ENCODE measurements at regions not wholly inside any gene's neighbourhood (a gene's known extent, or its start where the extent isn't known, plus 50 kb on each side); places are given as distances from the start of the nearest gene placed in this dataset.

DNA sequence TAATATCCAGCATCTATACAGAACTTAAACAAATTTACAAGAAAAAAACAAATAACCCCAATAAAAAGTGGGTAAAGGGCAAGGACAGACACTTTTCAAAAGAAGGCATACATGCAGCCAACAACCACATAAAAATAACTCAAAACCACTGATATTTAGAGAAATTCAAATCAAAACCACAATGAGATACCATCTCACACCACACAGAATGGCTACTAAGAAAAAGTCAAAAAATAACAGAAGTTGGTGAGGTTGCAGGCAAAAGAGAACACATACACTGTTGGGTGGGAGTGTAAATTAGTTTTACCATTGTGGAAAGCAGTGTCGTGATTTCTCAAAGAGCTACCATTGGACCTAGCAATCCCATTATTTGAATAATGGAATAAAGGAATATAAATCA is 1973.9 kb upstream of the LRRTM1 start:
- Histone ChIP-seq H3K9me3 (peaks cover 5% of the 10 kb centered on the region; the same call in 1 of the 3 replicates), H3K27ac (no peak overlapping the region), H3K4me2 (no peak overlapping the region), H3K4me1 (no peaks in the 10 kb centered on the region), H3K4me3 (no peak overlapping the region)
- TF ChIP-seq, protein P1, sequence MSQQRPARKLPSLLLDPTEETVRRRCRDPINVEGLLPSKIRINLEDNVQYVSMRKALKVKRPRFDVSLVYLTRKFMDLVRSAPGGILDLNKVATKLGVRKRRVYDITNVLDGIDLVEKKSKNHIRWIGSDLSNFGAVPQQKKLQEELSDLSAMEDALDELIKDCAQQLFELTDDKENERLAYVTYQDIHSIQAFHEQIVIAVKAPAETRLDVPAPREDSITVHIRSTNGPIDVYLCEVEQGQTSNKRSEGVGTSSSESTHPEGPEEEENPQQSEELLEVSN (IDR thresholded peaks at IDR 0.05; ENCODE audit: borderline replicate concordance, low read depth), result no peak
- TF ChIP-seq CEBPB (IDR thresholded peaks at IDR 0.05) (no peak), RNF2 (IDR thresholded peaks at IDR 0.05; ENCODE audit: borderline replicate concordance, low read depth) (no peak), RAD21 (conservative IDR thresholded peaks at IDR 0.05 in 1 of 2, IDR thresholded peaks at IDR 0.05 in 1 of 2) (no peak), EHMT2 (IDR thresholded peaks at IDR 0.05; ENCODE audit: low read depth) (no peak), HOXA7 (CRISPR knock-in tag; IDR thresholded peaks at IDR 0.05) (no peak), CHD2 (IDR thresholded peaks at IDR 0.05; ENCODE audit: low read length, partially characterized antibody) (no peak), ZC3H11A (IDR thresholded peaks at IDR 0.05) (no peak), RARB (CRISPR knock-in tag; IDR thresholded peaks at IDR 0.05) (no peak)
- 3% methylated on average over 1 of the region's 1 CpG for WGBS (ENCODE audit: missing lambda C conversion rate)
- CTCF ChIA-PET, result interaction anchor here (0.6 kb wide), 1 partner anchor 574 kb away, joined by 3 read pairs; no protein-coding TSS in a partner anchor
- no peak for DNase-seq (ENCODE audit: low read depth in 1 of 2, low spot score in 1 of 2)
- no peak for FAIRE-seq
- POLR2A ChIA-PET, result no interaction called here
- no peak for ATAC-seq

GRCh38 chr2:82275599-82275998 is 1971.0 kb upstream of the LRRTM1 start:
- Histone ChIP-seq H3K4me2 (no peak overlapping the region), H3K4me3 (no peak overlapping the region), H3K27ac (no peak overlapping the region), H3K9me3 (peaks cover 5% of the 10 kb centered on the region; the same call in 1 of the 3 replicates), H3K4me1 (no peaks in the 10 kb centered on the region)
- TF ChIP-seq HDAC2 (IDR thresholded peaks at IDR 0.05), result no peak
- TF ChIP-seq EHMT2 (IDR thresholded peaks at IDR 0.05; ENCODE audit: low read depth), result no peak
- no peak for TF ChIP-seq POLR2A (IDR thresholded peaks at IDR 0.05; ENCODE audit: low read length)
- no peak for TF ChIP-seq RNF2 (IDR thresholded peaks at IDR 0.05; ENCODE audit: borderline replicate concordance, low read depth)
- TF ChIP-seq TFCP2L1 (CRISPR knock-in tag; IDR thresholded peaks at IDR 0.05), result no peak
- no peak for TF ChIP-seq HOXB13 (CRISPR knock-in tag; IDR thresholded peaks at IDR 0.05; ENCODE audit: low read depth)
- TF ChIP-seq RCOR1 (IDR thresholded peaks at IDR 0.05; ENCODE audit: low read depth, low read length), result no peak
- TF ChIP-seq MAZ (IDR thresholded peaks at IDR 0.05; ENCODE audit: borderline replicate concordance, low read depth, low read length), result no peak
- no peak for TF ChIP-seq FOSL2 (IDR thresholded peaks at IDR 0.05)
- no peak for TF ChIP-seq FOSL2 (CRISPR knock-in tag; IDR thresholded peaks at IDR 0.05)
- TF ChIP-seq ZC3H11A (IDR thresholded peaks at IDR 0.05), result no peak
- TF ChIP-seq MAFK (IDR thresholded peaks at IDR 0.05; ENCODE audit: partially characterized antibody), result no peak
- TF ChIP-seq RAD21 (conservative IDR thresholded peaks at IDR 0.05 in 1 of 2, IDR thresholded peaks at IDR 0.05 in 1 of 2), result no peak
- TF ChIP-seq KDM5A (IDR thresholded peaks at IDR 0.05), result no peak
- WGBS (ENCODE audit: missing lambda C conversion rate), result 17% methylated on average over 2 of the region's 2 CpGs
- no peak for DNase-seq (ENCODE audit: low read depth in 1 of 2, low spot score in 1 of 2)
- ChIA-PET CTCF (no interaction called here), POLR2A (no interaction called here)
- no peak for ATAC-seq
- FAIRE-seq, result no peak

DNA sequence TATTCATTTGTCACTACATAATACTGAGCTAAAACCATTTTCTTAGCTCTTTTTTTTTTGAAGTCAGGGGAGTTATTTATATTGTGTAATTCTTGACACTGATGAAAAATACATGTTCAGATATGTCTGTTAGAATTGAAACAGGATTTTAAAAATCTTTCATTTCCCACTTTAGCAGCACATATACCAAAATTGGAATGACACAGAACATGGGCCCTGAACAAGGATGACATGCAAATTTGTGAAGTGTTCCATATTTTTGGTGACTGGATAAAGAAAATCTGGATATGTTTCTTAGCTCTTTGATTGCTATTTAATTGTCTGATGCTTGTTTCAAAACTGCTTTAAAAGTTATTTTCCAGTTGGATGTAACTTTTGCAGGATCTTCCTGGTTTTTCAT is 1963.9 kb upstream of the LRRTM1 start:
- FAIRE-seq (no peak), DNase-seq (ENCODE audit: low read depth in 1 of 2, low spot score in 1 of 2) (no peak), ATAC-seq (no peak)
- Histone ChIP-seq H3K9me3 (peaks cover 7% of the 10 kb centered on the region; the same call in 1 of the 3 replicates), H3K4me3 (no peak overlapping the region), H3K4me2 (no peak overlapping the region), H3K27ac (no peak overlapping the region), H3K4me1 (no peaks in the 10 kb centered on the region)
- TF ChIP-seq RNF2 (IDR thresholded peaks at IDR 0.05; ENCODE audit: borderline replicate concordance, low read depth) (no peak), FOXS1 (CRISPR knock-in tag; IDR thresholded peaks at IDR 0.05) (no peak), HMGXB4 (CRISPR knock-in tag; IDR thresholded peaks at IDR 0.05; ENCODE audit: borderline replicate concordance) (no peak), CHD4 (IDR thresholded peaks at IDR 0.05; ENCODE audit: borderline replicate concordance) (no peak), KDM1A (IDR thresholded peaks at IDR 0.05; ENCODE audit: low read depth) (no peak), ZNF302 (CRISPR knock-in tag; IDR thresholded peaks at IDR 0.05) (no peak), KDM5A (IDR thresholded peaks at IDR 0.05) (no peak), POLR2A (IDR thresholded peaks at IDR 0.05; ENCODE audit: low read length) (no peak), ATOH8 (CRISPR knock-in tag; IDR thresholded peaks at IDR 0.05; ENCODE audit: low read depth) (no peak), POLR2AphosphoS2 (conservative IDR thresholded peaks at IDR 0.05; ENCODE audit: low read length) (no peak), MYC (IDR thresholded peaks at IDR 0.05; ENCODE audit: borderline replicate concordance, low read length) (no peak), ESRRA (IDR thresholded peaks at IDR 0.05; ENCODE audit: borderline replicate concordance, low read length) (no peak), JUNB (IDR thresholded peaks at IDR 0.05) (no peak), JUN (IDR thresholded peaks at IDR 0.05) (no peak), SREBF2 (IDR thresholded peaks at IDR 0.05) (no peak)
- TF ChIP-seq, protein P2, sequence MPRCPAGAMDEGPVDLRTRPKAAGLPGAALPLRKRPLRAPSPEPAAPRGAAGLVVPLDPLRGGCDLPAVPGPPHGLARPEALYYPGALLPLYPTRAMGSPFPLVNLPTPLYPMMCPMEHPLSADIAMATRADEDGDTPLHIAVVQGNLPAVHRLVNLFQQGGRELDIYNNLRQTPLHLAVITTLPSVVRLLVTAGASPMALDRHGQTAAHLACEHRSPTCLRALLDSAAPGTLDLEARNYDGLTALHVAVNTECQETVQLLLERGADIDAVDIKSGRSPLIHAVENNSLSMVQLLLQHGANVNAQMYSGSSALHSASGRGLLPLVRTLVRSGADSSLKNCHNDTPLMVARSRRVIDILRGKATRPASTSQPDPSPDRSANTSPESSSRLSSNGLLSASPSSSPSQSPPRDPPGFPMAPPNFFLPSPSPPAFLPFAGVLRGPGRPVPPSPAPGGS (IDR thresholded peaks at IDR 0.05), result no peak
- CTCF ChIA-PET, result no interaction called here
- POLR2A ChIA-PET, result no interaction called here
